B cell (primary cell): ENCODE measurements at regions not wholly inside any gene's neighbourhood (a gene's known extent, or its start where the extent isn't known, plus 50 kb on each side); places are given as distances from the start of the nearest gene placed in this dataset.

Experiments used
- ATAC-seq: fragments of 200-7000 bp; cut with Tn5 transposase; one replicate; pipeline ENCODE4 v1.10.0; 2021; ENCODE audit warnings: low read depth, mild to moderate bottlenecking, moderate number of reproducible peaks, moderate library complexity
- CTCF ChIA-PET: fragments of 350-600 bp; sonication (Branson Sonifier 250); formaldehyde crosslinking; loops from one replicate; lab custom pipeline; 2021; ENCODE audit warnings: antibody characterized with exemption, inconsistent platforms; lab: Charles Lee
- POLR2A ChIA-PET: fragments of 350-600 bp; sonication (Branson Sonifier 250); formaldehyde crosslinking; loops from one replicate; lab custom pipeline; 2021; ENCODE audit warnings: antibody characterized with exemption; lab: Charles Lee
- DNase-seq: peaks from one replicate; pipeline ENCODE4 v3.0.0; 2013
- H2AFZ ChIP-seq: 2 replicates; pipeline ENCODE4 v1.6.1; 2012; ENCODE audit warnings: mild to moderate bottlenecking, low read depth, low read length; ENCODE audit not compliant: insufficient read depth, poor library complexity, severe bottlenecking
- H3K27ac ChIP-seq, 2 donors: 1 replicate in 1 of 2; 2 replicates in 1 of 2; pipeline ENCODE4 v1.5.1; 2012 to 2013; ENCODE audit warnings: low read length in 2 of 2, mild to moderate bottlenecking in 2 of 2, moderate library complexity in 1 of 2
- H3K27me3 ChIP-seq, 4 experiments: fragments of 200-600 bp in 1 of 4; sonication (generic) in 1 of 4; replicated peaks in 1 of 4; 1 replicate in 2 of 4; 2 replicates in 2 of 4; pipeline versions ENCODE4 v1.6.1 to v1.7.0; 2013 to 2016; ENCODE audit warnings: low read length in 3 of 4, mild to moderate bottlenecking in 2 of 4, mixed read lengths in 1 of 4, moderate library complexity in 1 of 4; ENCODE audit not compliant: insufficient read depth in 4 of 4, control insufficient read depth in 3 of 4; ENCODE audit errors: control extremely low read depth in 1 of 4
- H3K36me3 ChIP-seq, 2 experiments: replicated peaks in 1 of 2; 1 replicate in 1 of 2; 2 replicates in 1 of 2; pipeline versions ENCODE4 v1.6.1 to v1.7.1; 2013; ENCODE audit warnings: low read length in 1 of 2; ENCODE audit not compliant: insufficient read depth in 2 of 2, control insufficient read depth in 1 of 2; ENCODE audit errors: control extremely low read depth in 1 of 2, extremely low read depth in 1 of 2
- H3K4me1 ChIP-seq, 2 donors: fragments of 200-600 bp in 1 of 2; sonication (generic) in 1 of 2; 1 replicate in 1 of 2; 2 replicates in 1 of 2; pipeline versions ENCODE4 v1.5.1 to v1.6.1; 2013 to 2017; ENCODE audit warnings: low read length in 2 of 2; ENCODE audit not compliant: control insufficient read depth in 2 of 2, insufficient read depth in 2 of 2
- H3K4me2 ChIP-seq: replicated peaks from 2 replicates; pipeline ENCODE3; 2012; ENCODE audit warnings: mild to moderate bottlenecking, low read depth, low read length; ENCODE audit not compliant: poor library complexity, severe bottlenecking
- H3K4me3 ChIP-seq, 5 experiments: fragments of 200-600 bp in 1 of 5; sonication (generic) in 1 of 5; 1 replicate in 3 of 5; 2 replicates in 2 of 5; pipeline versions ENCODE4 v1.5.1 to v1.7.0; 2011 to 2016; ENCODE audit warnings: low read length in 4 of 5, mild to moderate bottlenecking in 4 of 5, low read depth in 2 of 5, control low read depth in 1 of 5, moderate library complexity in 1 of 5; ENCODE audit not compliant: insufficient read depth in 1 of 5; ENCODE audit errors: control extremely low read depth in 1 of 5, extremely low read depth in 1 of 5
- H3K79me2 ChIP-seq: fragments of 200-600 bp; sonication (generic); one replicate; pipeline ENCODE4 v1.6.0; 2016; ENCODE audit warnings: low read length; ENCODE audit not compliant: control insufficient read depth, insufficient read depth
- H3K9ac ChIP-seq: fragments of 200-600 bp; sonication (generic); 2 replicates; pipeline ENCODE4 v1.6.1; 2017; ENCODE audit warnings: mild to moderate bottlenecking, low read length, moderate library complexity
- H3K9me3 ChIP-seq, 3 donors: one replicate each; pipeline versions ENCODE4 v1.6.1 to v1.7.1; 2013; ENCODE audit warnings: low read length in 2 of 3; ENCODE audit not compliant: control insufficient read depth in 2 of 3, insufficient read depth in 1 of 3; ENCODE audit errors: control extremely low read depth in 1 of 3
- H4K20me1 ChIP-seq: 2 replicates; pipeline ENCODE4 v1.6.0; 2012; ENCODE audit warnings: mild to moderate bottlenecking, low read length; ENCODE audit not compliant: insufficient read depth, control insufficient read depth, poor library complexity, severe bottlenecking
- H3K27ac Mint-ChIP-seq: one replicate; pipeline ENCODE4 v1.8.0; 2021; ENCODE audit warnings: mixed read lengths
- H3K27me3 Mint-ChIP-seq: one replicate; pipeline ENCODE4 v1.8.0; 2021; ENCODE audit warnings: mixed read lengths
- H3K4me1 Mint-ChIP-seq: one replicate; pipeline ENCODE4 v1.8.0; 2021; ENCODE audit warnings: mixed read lengths
- H3K4me3 Mint-ChIP-seq: one replicate; pipeline ENCODE4 v1.8.0; 2021; ENCODE audit warnings: mixed read lengths
- H3K9me3 Mint-ChIP-seq: one replicate; pipeline ENCODE4 v1.8.0; 2022; ENCODE audit warnings: mixed read lengths; ENCODE audit not compliant: insufficient read depth
- CTCF ChIP-seq: fragments of 200-600 bp; IDR thresholded peaks from one replicate; pipeline ENCODE4 v1.8.0; 2022; ENCODE audit warnings: antibody characterized with exemption, mild to moderate bottlenecking
- EZH2 ChIP-seq: IDR thresholded peaks from 2 replicates; pipeline ENCODE4 v1.6.1; 2012; ENCODE audit warnings: borderline replicate concordance, low read depth, mild to moderate bottlenecking, moderate library complexity, low read length; ENCODE audit not compliant: insufficient read depth, poor library complexity, severe bottlenecking
- WGBS: methylation state at CpG from one replicate; pipeline ENCODE4 v1.1.5; 2013; ENCODE audit warnings: missing lambda C conversion rate; ENCODE audit not compliant: insufficient coverage; 5-methylcytosine and 5-hydroxymethylcytosine counted together
- intact Hi-C: fragments of 100-400 bp; cut with micrococcal nuclease; formaldehyde crosslinking; loops from one replicate; pipeline ENCODE4 v1.10.0; 2022

DNA sequence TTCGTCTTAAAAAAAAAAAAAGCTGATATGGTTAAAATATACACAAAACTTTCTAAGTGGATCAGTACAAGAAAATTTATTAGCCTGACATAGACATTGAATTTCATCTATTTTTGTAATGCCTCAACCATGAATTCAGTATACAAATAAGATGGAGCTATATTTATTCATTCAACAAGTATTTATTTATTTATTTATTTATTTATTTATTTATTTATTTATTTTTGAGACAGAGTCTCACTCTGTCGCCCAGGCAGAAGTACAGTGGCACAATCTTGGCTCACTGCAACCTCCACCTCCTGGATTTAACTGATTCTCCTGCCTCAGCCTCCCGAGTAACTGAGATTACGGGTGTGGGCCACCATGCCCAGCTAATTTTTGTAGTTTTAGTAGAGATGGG, 78.5 kb upstream of the GSX1 start:
- H3K4me1 ChIP-seq: no peaks in the 10 kb centered on the region
- ChIA-PET CTCF (interaction anchor here (0.9 to 1.7 kb wide), 4 partner anchors 110 to 352 kb away, joined by 3 to 7 read pairs (median 4); no protein-coding TSS in a partner anchor), POLR2A (no interaction called here)
- ATAC-seq (no peak), DNase-seq (no peak)
- H3K4me1 Mint-ChIP-seq: no peaks in the 10 kb centered on the region
- H3K27ac ChIP-seq: no peak overlapping the region
- no peak overlapping the region for H3K4me3 Mint-ChIP-seq
- H3K9me3 Mint-ChIP-seq: no peaks in the 10 kb centered on the region
- no peaks in the 10 kb centered on the region for H3K36me3 ChIP-seq
- no peaks in the 10 kb centered on the region for H3K79me2 ChIP-seq
- no peaks in the 10 kb centered on the region for H3K9me3 ChIP-seq
- no peak overlapping the region for H3K4me2 ChIP-seq
- TF ChIP-seq CTCF: no peak
- TF ChIP-seq EZH2: no peak
- no peak overlapping the region for H2AFZ ChIP-seq
- no peak overlapping the region for H3K27ac Mint-ChIP-seq
- WGBS: no CpG with 5 or more reads among the region's 4 CpGs
- no peak overlapping the region for H3K4me3 ChIP-seq
- H4K20me1 ChIP-seq: no peaks in the 10 kb centered on the region
- peaks cover 9% of the 10 kb centered on the region for H3K27me3 Mint-ChIP-seq
- peaks cover 0 to 6% (median 2%) of the 10 kb centered on the region in 4 experiments for H3K27me3 ChIP-seq
- H3K9ac ChIP-seq: no peak overlapping the region
- intact Hi-C loops: loop anchor here (2.0 kb wide), 1 partner anchor 307 kb away; no protein-coding TSS in a partner anchor

- Mint-ChIP-seq H3K4me3 (no peak overlapping the region), H3K9me3 (no peaks in the 10 kb centered on the region), H3K27me3 (peaks cover 22% of the 10 kb centered on the region), H3K27ac (no peak overlapping the region), H3K4me1 (no peaks in the 10 kb centered on the region)
- TF ChIP-seq EZH2: no peak
- TF ChIP-seq CTCF: no peak
- H3K79me2 ChIP-seq: no peaks in the 10 kb centered on the region
- no peaks in the 10 kb centered on the region for H3K4me1 ChIP-seq
- H3K9me3 ChIP-seq: no peaks in the 10 kb centered on the region
- intact Hi-C loops: no loop called here
- peaks cover 0 to 11% (median 2%) of the 10 kb centered on the region in 4 experiments for H3K27me3 ChIP-seq
- H2AFZ ChIP-seq: no peak overlapping the region
- H3K27ac ChIP-seq: no peak overlapping the region
- H3K4me3 ChIP-seq: no peak overlapping the region
- H3K9ac ChIP-seq: no peak overlapping the region
- DNase-seq: no peak
- no peak for ATAC-seq
- CTCF ChIA-PET: no interaction called here
- H3K4me2 ChIP-seq: no peak overlapping the region
- H4K20me1 ChIP-seq: no peaks in the 10 kb centered on the region
- WGBS: 93% methylated on average over 2 of the region's 2 CpGs
- POLR2A ChIA-PET: no interaction called here
- H3K36me3 ChIP-seq: no peaks in the 10 kb centered on the region
Observed at GRCh38 chr13:27721681-27722080, 70.6 kb upstream of the GSX1 start.
